Right lung (tissue), 2 donors: ENCODE measurements at regions not wholly inside any gene's neighbourhood (a gene's known extent, or its start where the extent isn't known, plus 50 kb on each side); places are given as distances from the start of the nearest gene placed in this dataset.

Experiments used
- DNase-seq, 2 donors: peaks; one replicate each; pipeline ENCODE4 v3.0.0-alpha.2; 2013

- DNase-seq, result no peak
Measured at GRCh38 chr4:127071443-127071842, 561.3 kb upstream of the INTU start.

- DNase-seq, result peak; percentile 46 to 57
Measured at GRCh38 chr4:127080141-127080540, 552.6 kb upstream of the INTU start.

- DNase-seq, result no peak
Measured at GRCh38 chr4:127081041-127081440, 551.7 kb upstream of the INTU start.

GRCh38 chr4:127082986-127083385 lies 549.8 kb upstream of the INTU start:
- DNase-seq, result no peak

- DNase-seq, result no peak
Measured at GRCh38 chr4:127084666-127085065, 548.1 kb upstream of the INTU start.

- peak in 1 of 2 donors; percentile 21 for DNase-seq
Measured at GRCh38 chr4:127097061-127097460, 535.7 kb upstream of the INTU start.

- DNase-seq, result no peak
Measured at GRCh38 chr4:127102361-127102760, 530.4 kb upstream of the INTU start.

- DNase-seq, result peak; percentile 83 to 87
Measured at GRCh38 chr4:127103681-127104115, 529.1 kb upstream of the INTU start.

- DNase-seq, result no peak
Measured at GRCh38 chr4:127113844-127114362, 518.9 kb upstream of the INTU start.

GRCh38 chr4:127118681-127119080 lies 514.1 kb upstream of the INTU start:
- DNase-seq, result no peak

GRCh38 chr4:127120441-127121090 lies 512.2 kb upstream of the INTU start:
- no peak for DNase-seq

- no peak for DNase-seq
Measured at GRCh38 chr4:127124919-127125318, 507.8 kb upstream of the INTU start.

GRCh38 chr4:127126718-127127117 lies 506.0 kb upstream of the INTU start:
- DNase-seq, result no peak

- DNase-seq, result no peak
Measured at GRCh38 chr4:127131527-127131926, 501.2 kb upstream of the INTU start.

GRCh38 chr4:127134490-127134889 lies 498.3 kb upstream of the INTU start:
- DNase-seq, result no peak

- no peak for DNase-seq
Measured at GRCh38 chr4:127138586-127138985, 494.2 kb upstream of the INTU start.

- no peak for DNase-seq
Measured at GRCh38 chr4:127139788-127140286, 492.9 kb upstream of the INTU start.

- no peak for DNase-seq
Measured at GRCh38 chr4:127140306-127140705, 492.5 kb upstream of the INTU start.

- no peak for DNase-seq
Measured at GRCh38 chr4:127141856-127142255, 490.9 kb upstream of the INTU start.

GRCh38 chr4:127143460-127144195 lies 489.1 kb upstream of the INTU start:
- DNase-seq, result no peak

GRCh38 chr4:127145006-127145540 lies 487.7 kb upstream of the INTU start:
- DNase-seq, result no peak

- DNase-seq, result no peak
Measured at GRCh38 chr4:127148165-127148564, 484.6 kb upstream of the INTU start.

- no peak for DNase-seq
Measured at GRCh38 chr4:127149086-127149485, 483.7 kb upstream of the INTU start.
